Inflammatory macrophage treated with lipopolysaccharide for 4 hours (primary cell): ENCODE measurements at regions not wholly inside any gene's neighbourhood (a gene's known extent, or its start where the extent isn't known, plus 50 kb on each side); places are given as distances from the start of the nearest gene placed in this dataset.

Experiments used
- DNase-seq: peaks from one replicate; pipeline ENCODE4 v3.0.0-alpha.2; 2020

DNA sequence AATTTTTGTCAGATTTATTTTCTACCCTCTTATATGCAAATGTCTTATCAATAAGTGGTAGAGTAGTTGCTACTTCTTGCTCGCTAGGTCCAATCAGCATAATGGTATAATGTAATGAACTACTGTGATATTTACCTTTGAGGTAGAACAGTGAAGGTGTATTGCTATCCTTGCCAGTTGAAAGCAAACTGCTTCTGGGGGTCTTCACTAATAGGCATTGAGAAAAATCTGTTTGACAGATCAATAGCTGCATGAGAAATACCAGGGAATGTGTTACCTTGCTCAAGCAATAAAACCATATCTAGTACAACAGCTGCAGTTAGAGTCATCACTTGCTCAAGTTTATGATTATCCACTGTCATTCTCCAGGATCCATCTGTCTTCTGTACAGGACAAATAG lies 50.1 kb upstream of the EFEMP1 start:
- no peak for DNase-seq

DNA sequence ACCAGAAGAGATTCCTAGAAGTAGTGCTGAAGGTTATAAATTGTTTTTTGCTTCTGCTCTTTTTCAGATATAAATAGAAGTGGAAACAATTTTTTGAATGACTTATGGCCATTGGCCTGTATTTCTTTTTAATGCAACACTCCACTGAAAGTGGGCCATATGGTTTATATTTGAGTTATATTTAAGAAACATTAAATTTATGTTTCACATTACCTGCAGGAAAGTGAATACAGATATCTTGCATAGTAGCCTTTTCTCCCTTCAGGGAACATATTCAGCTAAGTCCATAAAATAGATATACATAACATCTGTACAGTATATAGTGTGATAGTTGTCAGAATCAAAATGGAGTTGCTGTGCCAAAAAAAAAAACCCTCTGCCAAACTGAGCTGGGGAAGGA lies 53.1 kb upstream of the EFEMP1 start:
- DNase-seq, result no peak

DNA sequence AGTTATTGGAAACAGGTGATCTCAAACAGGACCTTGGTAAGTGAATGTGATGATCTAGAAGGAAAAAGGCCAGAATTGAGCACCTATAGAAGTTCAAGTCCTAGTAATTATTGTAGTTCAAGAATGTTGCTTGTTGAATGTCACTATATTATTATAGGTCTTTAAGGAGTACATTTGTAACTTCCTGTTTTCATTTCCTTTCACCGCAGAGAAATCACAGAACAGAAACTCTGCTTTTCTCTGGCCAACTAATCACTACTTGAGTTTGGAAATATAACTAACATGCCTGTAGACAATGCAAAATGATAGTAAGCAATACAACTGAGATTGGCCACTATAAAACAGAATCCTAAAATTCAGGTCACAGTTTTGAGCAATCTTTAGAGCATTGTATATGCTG lies 61.8 kb upstream of the EFEMP1 start:
- peak; percentile 56 for DNase-seq

DNA sequence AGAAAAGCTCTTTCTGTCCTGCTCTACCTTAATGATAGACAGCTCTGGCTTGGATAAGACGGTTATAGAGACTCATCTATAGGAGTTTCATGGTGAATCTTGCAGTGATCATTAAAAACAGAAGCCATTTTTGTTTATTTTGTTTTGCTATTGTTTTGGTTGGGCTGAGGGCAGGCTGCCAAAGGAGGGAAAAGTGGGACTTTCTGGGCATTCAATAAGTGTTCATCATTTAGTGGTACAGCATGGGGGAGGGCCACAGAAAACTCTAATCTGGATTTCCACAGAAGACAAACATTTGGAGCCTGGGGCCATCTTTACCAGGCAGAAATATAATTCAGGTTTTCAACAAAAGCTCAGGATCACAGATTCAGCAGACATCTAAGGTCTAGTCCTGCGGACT lies 62.4 kb upstream of the EFEMP1 start:
- no peak for DNase-seq

DNA sequence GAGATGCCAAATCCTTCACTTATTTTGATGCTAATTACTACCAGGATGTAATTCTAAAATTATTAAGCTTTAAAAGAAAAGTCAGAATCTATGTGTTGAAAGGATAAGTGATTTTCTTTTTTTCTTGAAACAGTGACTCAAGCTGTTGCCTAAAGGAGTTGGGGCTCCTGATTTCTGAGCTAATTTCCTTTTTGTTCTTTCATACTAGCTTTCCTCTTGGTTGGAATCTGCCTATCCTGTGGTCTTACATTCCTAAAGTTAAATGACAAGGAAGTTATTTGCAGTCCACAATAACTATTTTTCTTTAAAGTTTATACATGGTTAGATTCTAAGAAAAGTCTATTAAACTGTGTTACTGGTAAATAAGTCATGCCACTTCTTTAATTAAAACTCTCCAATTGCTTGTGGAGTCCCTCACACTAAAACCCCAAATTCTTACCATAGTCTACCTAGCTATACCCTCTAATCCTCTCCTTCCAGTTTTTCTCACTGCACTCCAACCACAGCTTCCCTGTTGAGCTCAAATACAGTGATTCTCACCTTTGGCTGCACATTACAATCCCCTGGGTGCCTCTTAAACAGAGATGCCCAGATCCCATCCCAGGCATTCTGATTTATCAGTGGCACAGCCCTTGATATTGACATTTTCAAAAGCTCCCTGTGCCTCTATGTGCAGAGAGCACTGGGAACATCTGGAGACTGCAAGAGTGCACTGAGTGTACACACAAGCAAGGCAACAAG lies 63.3 kb upstream of the EFEMP1 start:
- no peak for DNase-seq

DNA sequence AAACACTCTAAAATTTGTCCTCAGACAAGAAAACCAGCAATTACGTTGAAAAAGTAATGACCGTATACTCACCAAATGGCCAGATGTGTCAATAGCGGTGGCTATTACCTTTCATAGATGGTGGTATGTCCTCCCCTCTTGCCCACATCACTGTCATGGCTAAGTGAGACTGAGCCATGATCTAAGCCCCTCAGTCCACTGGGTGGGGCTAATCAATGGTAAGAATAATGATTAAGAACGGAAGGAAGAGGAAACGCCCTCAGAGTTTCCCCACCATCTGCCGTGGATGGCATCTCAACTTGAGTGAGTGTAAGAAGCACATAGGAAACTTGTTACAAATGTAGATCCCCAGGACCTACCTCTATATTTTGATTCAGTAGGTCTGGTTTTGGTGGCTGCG lies 65.8 kb upstream of the EFEMP1 start:
- DNase-seq, result no peak

DNA sequence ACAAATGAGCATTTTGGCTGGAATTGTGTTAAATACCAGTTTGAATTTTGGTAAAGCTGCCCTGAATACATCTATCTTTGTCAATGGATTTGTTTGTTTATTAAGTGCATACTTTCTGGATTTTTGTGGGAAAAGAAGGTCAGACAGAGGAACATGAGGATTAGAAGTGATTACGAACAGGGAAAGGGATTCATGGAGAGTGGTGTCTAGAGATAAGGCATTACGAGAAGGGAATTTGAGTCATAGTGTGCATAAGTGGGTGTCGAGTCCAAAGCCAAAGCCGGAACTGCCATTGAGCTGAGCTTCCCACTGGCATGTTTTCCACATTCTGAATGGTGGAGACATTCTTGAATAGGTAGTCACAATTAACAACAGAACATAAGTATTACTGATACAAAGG lies 68.9 kb upstream of the EFEMP1 start:
- DNase-seq, result no peak

DNA sequence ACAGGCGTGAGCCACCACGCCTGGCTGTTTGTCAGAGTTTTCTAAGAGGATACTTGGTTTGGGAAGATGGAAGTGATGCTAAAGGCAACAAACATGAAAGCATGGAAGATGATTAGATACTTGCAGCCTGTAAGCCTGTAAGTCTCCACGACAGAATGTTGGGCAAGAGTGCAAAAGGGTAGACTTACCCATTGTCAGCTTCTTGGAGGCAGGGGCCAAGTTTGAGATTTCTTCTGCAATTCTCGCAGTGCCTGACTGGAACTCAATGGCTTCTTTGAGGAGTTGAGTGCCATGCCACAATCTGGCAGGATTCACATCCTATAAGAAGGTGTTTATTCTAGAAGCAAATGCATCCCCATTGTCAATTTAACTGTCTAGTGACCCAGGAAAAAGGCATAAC lies 70.1 kb upstream of the EFEMP1 start:
- no peak for DNase-seq

DNA sequence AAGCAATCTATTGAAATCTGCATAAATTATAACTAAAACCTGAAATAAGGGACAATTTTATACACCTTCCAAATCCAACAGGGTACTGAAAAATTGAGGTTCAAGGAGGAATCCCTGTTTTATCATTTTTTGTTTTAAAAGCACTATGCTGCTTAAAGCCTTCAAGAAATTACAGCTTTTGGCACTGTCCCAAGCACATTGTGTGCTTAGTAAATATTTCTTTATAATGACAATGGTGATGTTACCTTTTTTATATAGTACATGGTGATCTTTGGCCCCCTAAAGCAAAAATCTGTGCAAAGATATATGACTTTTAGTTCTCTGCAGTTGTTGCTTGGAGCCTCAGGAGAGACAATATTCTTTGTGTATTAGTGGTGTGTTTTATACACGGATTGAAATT lies 71.6 kb upstream of the EFEMP1 start:
- DNase-seq, result no peak

DNA sequence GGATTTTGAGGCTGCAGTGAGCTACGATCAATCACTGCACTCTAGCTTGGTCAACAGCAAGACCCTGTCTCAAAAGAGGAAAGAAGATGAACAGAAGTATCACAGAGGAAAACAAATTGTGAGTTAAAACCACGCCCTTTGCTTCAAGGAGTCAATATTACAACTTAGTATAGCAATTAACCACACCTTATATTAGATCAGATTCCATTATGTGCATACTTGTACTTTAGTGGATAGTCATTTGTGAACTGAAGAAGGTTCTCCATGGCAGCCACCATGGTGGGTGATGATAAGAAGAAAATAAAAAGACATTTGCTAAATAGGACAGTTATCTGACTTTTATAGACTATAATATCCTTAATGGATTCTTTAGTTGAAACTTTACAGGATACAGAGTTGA lies 72.3 kb upstream of the EFEMP1 start:
- no peak for DNase-seq

DNA sequence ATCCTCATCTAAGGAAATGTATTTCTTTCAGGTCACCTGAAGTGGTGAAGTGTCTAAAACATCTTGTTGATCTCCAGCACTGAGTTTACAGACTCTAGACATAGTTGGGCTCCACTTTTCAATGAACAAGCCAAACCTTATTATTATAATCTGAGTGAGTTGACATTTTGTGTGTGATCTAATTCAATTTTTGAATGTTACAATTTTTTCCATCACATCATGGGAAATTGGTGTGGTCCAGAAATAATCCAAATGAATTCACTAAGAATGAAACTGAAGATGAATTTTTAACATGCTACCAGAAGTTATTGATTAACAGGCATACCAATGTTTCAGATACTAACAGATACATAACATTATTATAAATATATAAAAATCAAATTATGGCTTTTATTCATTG lies 75.6 kb upstream of the EFEMP1 start:
- no peak for DNase-seq

DNA sequence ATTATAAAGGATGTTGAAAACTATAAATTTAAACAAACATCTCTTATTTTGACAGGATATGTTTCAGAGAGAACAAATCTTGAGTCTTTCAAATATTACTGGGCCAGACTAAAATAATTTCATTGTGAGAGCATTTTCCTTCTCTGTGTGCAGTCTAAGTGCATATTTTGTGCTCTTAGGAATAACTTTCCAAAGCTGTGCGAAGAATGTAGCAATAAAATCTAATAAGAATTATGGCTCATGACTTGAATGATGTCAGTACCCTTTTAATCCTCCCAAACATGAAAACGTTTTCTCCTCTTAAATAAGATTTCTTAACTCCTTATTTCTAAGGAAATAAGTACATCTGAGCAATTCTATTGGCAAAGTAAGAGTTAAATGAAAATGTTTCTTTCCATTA lies 76.2 kb upstream of the EFEMP1 start:
- DNase-seq, result no peak

DNA sequence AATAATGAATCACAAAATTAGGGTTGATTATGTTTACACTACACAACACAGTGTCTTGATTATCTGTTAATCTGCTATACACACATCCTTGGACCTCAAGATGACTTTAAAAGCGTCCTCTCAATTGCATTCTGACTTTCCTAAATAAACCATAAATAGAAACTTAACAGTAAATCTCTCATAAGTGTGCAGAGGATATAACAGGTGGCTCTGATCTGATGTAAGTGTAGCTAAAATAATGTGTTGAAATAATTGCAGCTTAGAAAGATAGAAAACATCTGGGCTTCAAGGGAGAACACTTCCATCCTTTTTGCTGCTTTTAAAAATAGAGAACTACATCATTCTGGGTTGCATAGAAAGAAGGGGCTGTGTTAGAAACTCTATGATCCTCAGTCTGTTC lies 78.4 kb upstream of the EFEMP1 start:
- no peak for DNase-seq

DNA sequence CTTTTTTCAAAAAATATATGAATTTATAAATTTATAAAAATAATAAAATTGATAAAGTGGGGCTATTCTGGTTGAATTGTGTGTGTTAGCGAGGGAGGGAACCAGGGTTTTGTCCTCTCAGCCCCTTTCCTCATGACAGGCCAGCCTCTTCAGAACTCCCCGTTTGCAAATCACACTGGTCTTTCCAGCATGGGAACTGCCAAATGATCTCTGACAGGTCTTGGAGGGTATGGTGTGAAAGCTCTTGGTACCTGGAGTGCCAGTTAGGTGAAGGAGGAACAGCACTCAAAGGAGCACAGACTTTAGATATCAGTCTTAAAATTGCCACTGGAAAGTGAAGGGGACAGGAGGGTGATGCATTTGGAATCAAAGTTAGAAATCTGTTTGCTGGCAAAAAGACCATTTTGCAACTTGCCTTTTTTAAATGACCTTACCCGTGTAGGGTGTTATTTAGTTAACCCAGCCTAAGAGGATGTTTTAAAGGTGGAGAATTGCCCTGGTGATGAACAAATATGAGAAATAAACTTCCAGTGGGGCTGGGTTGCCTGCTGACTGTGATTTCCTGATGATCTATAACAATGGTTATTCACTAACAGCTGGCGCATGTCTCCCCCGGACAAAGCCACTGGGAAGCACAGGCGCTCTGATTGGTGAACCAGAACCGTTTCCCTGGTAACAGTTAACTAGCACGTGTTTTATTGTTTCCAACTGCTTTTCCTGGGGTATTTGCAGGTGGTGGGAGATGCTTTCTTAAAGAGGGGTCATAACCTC lies 85.3 kb upstream of the EFEMP1 start:
- no peak for DNase-seq

DNA sequence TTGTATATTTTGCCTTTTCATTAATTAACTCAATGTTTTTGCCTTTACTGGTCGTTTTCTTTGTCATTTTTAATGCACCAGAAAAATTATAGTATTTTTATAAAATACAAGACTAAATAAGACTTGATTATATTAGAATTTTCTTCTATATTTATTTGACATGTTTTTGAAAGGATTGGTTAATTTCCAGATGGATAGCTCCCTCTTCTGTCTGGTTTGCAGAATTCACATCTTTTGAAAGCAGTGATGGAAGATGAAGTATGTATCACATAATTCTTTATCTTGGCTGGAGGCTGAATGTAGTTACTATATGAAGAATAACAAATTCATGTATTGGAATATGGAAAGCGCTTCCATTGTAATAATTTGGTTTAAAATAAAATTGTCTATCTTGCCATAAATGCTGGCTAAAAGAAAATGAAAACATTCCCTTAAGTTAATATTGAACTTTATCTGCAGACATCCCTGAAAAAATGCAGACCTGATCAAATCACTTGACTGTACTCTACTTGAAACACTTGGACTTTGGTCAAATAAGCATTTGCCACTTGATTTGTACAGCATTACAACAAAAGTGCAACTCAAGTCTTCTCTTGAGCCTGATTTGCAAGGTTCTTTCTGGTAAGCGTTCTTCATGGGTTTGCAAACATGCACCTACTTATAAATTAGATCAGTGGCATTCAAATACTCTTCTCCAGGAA lies 86.3 kb upstream of the EFEMP1 start:
- peak; percentile 12 for DNase-seq

DNA sequence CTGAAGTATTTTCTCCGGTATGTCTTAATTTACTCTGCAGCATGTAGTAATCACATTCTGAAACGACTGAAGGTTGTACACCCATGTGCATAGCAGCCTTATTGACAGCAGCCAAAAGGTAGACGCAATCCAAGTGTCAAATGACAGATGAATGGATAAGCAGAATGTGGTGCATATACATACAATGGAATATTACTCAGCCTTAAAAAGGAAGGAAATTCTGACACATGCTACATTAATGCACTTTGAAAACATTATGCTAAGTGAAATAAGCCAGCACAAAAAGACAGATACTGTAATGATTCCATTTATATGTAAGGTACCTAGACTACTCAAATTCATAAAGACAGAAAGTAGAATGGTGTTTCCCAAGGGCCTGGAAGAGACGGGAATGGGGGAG lies 88.0 kb upstream of the EFEMP1 start:
- no peak for DNase-seq

DNA sequence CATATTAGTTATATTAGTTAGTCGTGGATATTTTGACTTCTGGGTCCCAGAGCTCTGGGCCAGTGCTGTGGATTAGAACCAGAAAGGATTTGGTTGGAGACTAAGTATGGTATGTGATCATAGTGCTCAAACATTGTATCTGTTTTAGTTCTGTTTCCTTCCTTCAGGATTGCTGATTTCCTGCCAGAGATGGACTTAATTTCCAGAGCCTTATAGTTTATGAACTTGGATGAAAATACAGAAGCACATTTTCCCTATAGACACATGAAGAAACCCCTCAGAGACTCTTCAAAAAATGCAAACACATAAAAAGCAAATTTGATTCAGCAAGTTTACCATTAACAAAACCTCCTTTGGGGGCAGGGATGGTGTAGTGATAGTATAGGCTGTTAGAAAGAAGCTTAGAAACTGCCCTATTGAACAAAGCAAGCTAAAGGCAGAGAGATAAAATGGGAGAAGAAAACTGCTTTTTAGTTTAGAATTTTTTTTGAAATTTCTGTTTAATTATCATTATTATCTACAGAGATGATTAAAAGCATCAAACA lies 88.7 kb upstream of the EFEMP1 start:
- DNase-seq, result no peak

DNA sequence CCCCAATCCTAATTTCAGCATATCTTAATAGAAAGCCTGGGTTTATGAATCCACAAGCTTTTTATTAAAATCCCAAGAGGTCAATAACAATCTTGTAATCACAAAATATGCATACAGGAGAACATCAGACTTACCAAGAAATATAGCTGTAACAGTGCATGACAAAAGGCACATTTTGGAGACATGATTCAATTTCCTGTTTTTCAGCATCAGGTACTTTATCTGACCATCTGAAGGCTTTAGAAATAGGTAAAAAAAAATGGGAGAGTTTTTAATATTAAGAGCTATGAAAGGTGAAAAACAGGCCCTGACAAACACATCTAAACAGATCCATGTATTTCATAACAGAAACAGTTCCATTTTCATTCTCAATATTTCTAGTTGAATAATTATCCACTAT lies 89.9 kb upstream of the EFEMP1 start:
- DNase-seq, result no peak

DNA sequence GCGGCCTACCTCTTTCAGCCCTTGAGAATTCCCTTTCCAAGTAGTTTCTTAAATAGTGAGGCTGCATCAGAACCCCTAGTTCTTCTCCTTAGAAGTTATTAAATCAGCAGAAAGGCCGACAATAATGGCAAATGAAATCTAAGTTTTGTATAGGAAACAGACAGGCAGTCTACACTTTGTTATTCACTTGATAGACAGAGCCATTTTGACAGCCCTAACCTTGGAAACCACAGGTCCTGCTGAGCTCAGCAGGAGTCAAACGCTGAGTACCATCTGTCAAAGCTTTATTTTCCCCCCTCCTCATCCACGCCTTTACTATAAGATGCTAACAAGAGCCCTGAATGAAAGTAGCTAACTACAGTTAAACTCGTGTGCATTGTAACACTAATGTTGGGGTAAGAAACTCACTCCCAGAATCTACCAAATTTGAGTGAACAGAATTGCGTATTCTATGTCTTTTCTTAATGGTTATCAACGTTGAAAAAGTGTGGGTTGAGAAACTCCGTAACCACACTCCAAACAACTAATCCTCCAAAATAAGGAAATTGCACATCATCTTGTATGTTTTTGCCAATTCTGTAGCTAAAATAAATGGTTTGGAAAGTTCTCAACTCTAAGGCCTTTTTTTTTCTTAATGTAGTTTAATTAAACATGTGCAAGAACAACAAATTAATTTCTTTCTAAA lies 90.6 kb upstream of the EFEMP1 start:
- DNase-seq, result no peak

DNA sequence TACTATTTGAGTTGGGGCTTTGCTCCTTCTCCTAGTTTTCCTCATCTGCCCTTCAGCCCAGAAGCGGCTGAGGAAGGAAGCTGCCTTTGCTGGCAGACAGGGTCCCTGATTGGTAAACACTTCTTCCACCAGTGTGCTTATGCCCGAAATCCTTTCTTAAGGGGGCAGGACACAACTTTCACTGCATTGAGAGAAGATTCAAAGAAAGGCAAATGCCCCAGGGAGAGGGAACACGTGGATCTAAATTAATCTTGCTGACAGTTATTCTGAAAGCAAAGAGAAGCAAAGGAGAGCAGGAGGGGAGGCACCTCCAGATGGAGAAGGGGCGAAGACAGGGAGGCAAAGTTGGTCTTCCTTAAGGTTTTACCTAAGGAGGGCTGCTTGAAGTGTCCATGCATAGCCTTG lies 92.1 kb upstream of the EFEMP1 start:
- no peak for DNase-seq

DNA sequence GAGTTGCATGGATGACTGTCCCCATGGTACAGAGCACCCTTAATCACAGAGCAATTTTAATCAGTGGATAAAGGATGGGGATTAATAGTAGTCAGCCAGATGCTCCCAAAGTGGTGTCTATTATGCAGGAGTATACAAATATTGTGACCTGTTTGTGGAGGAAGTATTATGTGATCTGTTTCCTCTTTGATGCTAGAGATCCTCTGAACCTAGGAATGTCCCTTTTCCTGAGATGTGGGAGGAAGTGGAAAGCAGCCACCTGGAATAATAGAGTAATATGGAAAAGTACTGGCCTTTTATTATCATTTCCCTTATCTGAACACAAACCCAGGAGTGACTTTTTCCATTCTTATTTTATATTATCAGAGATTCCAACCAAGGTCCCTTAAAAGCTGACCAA lies 94.2 kb upstream of the EFEMP1 start:
- DNase-seq, result no peak

DNA sequence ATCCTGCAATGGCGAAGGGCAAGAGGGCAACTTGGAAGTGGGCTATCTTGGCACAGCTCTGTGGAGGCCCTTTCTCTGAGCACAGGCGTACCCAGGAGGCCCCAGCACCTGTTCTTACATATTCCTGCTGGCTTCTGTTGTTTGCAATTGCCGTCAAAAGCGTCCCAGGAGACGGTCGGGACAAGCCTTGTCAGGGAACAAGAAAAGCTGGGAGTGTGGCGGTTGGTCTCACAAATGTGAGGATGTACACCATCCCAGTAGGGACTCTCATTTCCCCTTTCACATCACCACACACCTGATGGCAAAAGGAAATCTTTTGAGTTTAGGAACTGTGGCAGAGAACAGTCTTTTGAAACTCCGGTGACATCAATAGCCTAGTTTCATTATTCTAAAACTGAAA lies 94.7 kb upstream of the EFEMP1 start:
- no peak for DNase-seq

DNA sequence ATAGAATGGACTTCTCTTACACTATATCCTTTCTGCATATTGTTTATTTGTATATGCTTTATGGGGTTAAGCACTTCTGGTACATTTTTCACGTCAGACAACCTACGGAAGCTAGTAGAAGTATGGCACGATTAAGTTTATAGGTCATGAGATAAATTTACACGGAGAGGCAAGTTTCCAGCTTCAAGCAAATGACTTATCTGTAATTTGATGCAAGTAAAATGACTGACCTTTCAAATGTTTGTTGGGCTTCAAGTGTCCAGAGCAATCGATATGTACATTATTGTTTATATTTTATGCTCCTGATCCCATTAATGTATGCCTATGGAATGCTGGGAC lies 97.5 kb upstream of the EFEMP1 start:
- DNase-seq, result no peak
